ENCODE measurements at regions not wholly inside any gene's neighbourhood (a gene's known extent, or its start where the extent isn't known, plus 50 kb on each side); places are given as distances from the start of the nearest gene placed in this dataset.

GRCh38 chr5:136905571-136905970, 540.2 kb upstream of the TRPC7 start:
- DNase-seq (ENCODE audit: low spot score in 2 of 2), result no peak
- H3K27me3 ChIP-seq, result no peaks in the 10 kb centered on the region

GRCh38 chr5:136894070-136894469, 528.7 kb upstream of the TRPC7 start:
- 77% methylated on average over 5 of the region's 5 CpGs for WGBS
- H3K36me3 ChIP-seq, result no peaks in the 10 kb centered on the region
- no peaks in the 10 kb centered on the region for H3K4me1 ChIP-seq
- H3K27ac ChIP-seq, result no peak overlapping the region
- no peak for DNase-seq (ENCODE audit: low spot score in 2 of 2)
- no peak overlapping the region for H3K4me3 ChIP-seq
- TF ChIP-seq POLR2AphosphoS5 (IDR thresholded peaks at IDR 0.05), result no peak
- TF ChIP-seq, protein P1, sequence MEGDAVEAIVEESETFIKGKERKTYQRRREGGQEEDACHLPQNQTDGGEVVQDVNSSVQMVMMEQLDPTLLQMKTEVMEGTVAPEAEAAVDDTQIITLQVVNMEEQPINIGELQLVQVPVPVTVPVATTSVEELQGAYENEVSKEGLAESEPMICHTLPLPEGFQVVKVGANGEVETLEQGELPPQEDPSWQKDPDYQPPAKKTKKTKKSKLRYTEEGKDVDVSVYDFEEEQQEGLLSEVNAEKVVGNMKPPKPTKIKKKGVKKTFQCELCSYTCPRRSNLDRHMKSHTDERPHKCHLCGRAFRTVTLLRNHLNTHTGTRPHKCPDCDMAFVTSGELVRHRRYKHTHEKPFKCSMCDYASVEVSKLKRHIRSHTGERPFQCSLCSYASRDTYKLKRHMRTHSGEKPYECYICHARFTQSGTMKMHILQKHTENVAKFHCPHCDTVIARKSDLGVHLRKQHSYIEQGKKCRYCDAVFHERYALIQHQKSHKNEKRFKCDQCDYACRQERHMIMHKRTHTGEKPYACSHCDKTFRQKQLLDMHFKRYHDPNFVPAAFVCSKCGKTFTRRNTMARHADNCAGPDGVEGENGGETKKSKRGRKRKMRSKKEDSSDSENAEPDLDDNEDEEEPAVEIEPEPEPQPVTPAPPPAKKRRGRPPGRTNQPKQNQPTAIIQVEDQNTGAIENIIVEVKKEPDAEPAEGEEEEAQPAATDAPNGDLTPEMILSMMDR (IDR thresholded peaks at IDR 0.05), result no peak
- TF ChIP-seq POLR2A (IDR thresholded peaks at IDR 0.05), result no peak
- TF ChIP-seq EP300 (IDR thresholded peaks at IDR 0.05), result no peak
- no peaks in the 10 kb centered on the region for H3K9me3 ChIP-seq
- H3K27me3 ChIP-seq, result no peaks in the 10 kb centered on the region

More at GRCh38 chr5:136905571-136905970, 540.2 kb upstream of the TRPC7 start:
- H3K27ac ChIP-seq, result no peak overlapping the region
- no peaks in the 10 kb centered on the region for H3K4me1 ChIP-seq
- H3K4me3 ChIP-seq, result no peak overlapping the region
- H3K9me3 ChIP-seq, result no peaks in the 10 kb centered on the region
- no peak for TF ChIP-seq EP300 (IDR thresholded peaks at IDR 0.05)
- TF ChIP-seq POLR2A (IDR thresholded peaks at IDR 0.05), result no peak
- TF ChIP-seq, protein P1 (IDR thresholded peaks at IDR 0.05), result no peak
- no peaks in the 10 kb centered on the region for H3K36me3 ChIP-seq

- H3K9me3 ChIP-seq, result no peaks in the 10 kb centered on the region
- no peak overlapping the region for H3K27ac ChIP-seq
- H3K27me3 ChIP-seq, result peaks cover 2% of the 10 kb centered on the region
- TF ChIP-seq EP300 (IDR thresholded peaks at IDR 0.05) (no peak), POLR2A (IDR thresholded peaks at IDR 0.05) (no peak), POLR2AphosphoS5 (IDR thresholded peaks at IDR 0.05) (no peak)
- TF ChIP-seq, protein P1 (IDR thresholded peaks at IDR 0.05), result no peak
- no peak overlapping the region for H3K4me3 ChIP-seq
- H3K4me1 ChIP-seq, result no peaks in the 10 kb centered on the region
- H3K36me3 ChIP-seq, result no peaks in the 10 kb centered on the region
- WGBS, result 73% methylated on average over 3 of the region's 3 CpGs
- no peak for DNase-seq (ENCODE audit: low spot score in 2 of 2)
These were observed 526.7 kb upstream of the TRPC7 start for GRCh38 chr5:136892000-136892399.

- no peak for DNase-seq (ENCODE audit: low spot score in 2 of 2)
- TF ChIP-seq, protein P1 (IDR thresholded peaks at IDR 0.05), result no peak
- TF ChIP-seq POLR2A (IDR thresholded peaks at IDR 0.05), result no peak
- TF ChIP-seq POLR2AphosphoS5 (IDR thresholded peaks at IDR 0.05), result no peak
- no peak for TF ChIP-seq EP300 (IDR thresholded peaks at IDR 0.05)
- H3K27me3 ChIP-seq, result peaks cover 2% of the 10 kb centered on the region
- H3K27ac ChIP-seq, result no peak overlapping the region
- H3K4me1 ChIP-seq, result no peaks in the 10 kb centered on the region
- 64% methylated on average over 6 of the region's 6 CpGs for WGBS
- H3K9me3 ChIP-seq, result no peaks in the 10 kb centered on the region
- no peak overlapping the region for H3K4me3 ChIP-seq
- H3K36me3 ChIP-seq, result no peaks in the 10 kb centered on the region
These were observed 526.0 kb upstream of the TRPC7 start for GRCh38 chr5:136891175-136891972.

- 41% methylated on average over 2 of the region's 2 CpGs for WGBS
- H3K4me1 ChIP-seq, result no peaks in the 10 kb centered on the region
These were observed 525.2 kb upstream of the TRPC7 start for GRCh38 chr5:136890431-136891148.

More at GRCh38 chr5:136890431-136891148, 525.2 kb upstream of the TRPC7 start:
- TF ChIP-seq POLR2AphosphoS5 (IDR thresholded peaks at IDR 0.05) (no peak), EP300 (IDR thresholded peaks at IDR 0.05) (no peak), POLR2A (IDR thresholded peaks at IDR 0.05) (no peak)
- TF ChIP-seq, protein P1 (IDR thresholded peaks at IDR 0.05), result no peak
- Histone ChIP-seq H3K4me3 (no peak overlapping the region), H3K27me3 (peaks cover 2% of the 10 kb centered on the region), H3K9me3 (no peaks in the 10 kb centered on the region), H3K36me3 (no peaks in the 10 kb centered on the region), H3K27ac (no peak overlapping the region)
- DNase-seq (ENCODE audit: low spot score in 2 of 2), result no peak
